ENCODE measurements at regions not wholly inside any gene's neighbourhood (a gene's known extent, or its start where the extent isn't known, plus 50 kb on each side); places are given as distances from the start of the nearest gene placed in this dataset.
"Not testable (repeated sequence)": the region's sequence is repeated elsewhere in the genome, so short reads cannot be mapped to it uniquely, and the experiment has no call there.

- H3K4me3 ChIP-seq, result no peak overlapping the region
- no peak overlapping the region for H3K27ac ChIP-seq
- peaks cover 0 to 28% (median 10%) of the 10 kb centered on the region in 9 donors for H3K36me3 ChIP-seq
- H3K27me3 ChIP-seq, result no peaks in the 10 kb centered on the region
- no peak for TF ChIP-seq POLR2A (IDR thresholded peaks at IDR 0.05)
- TF ChIP-seq CTCF (IDR thresholded peaks at IDR 0.05), result no peak
- DNase-seq (no peak), ATAC-seq (no peak)
- peaks cover 0 to 21% (median 9%) of the 10 kb centered on the region in 12 donors for H3K4me1 ChIP-seq
- intact Hi-C loops (cut with DNase I), result no loop called here
- no peaks in the 10 kb centered on the region for H3K9me3 ChIP-seq
- 84 to 93% (median 89%) methylated on average over 3 of the region's 3 CpGs for WGBS, 4 donors
Measured at GRCh38 chr17:21545064-21545463, 147.3 kb upstream of the KCNJ18 start.

GRCh38 chr17:21548236-21548635, 144.1 kb upstream of the KCNJ18 start:
- no peak overlapping the region for H3K4me3 ChIP-seq
- peaks cover 0 to 23% (median 6%) of the 10 kb centered on the region in 9 donors for H3K36me3 ChIP-seq
- no peak overlapping the region for H3K27ac ChIP-seq
- TF ChIP-seq POLR2A (IDR thresholded peaks at IDR 0.05), result no peak
- TF ChIP-seq CTCF (IDR thresholded peaks at IDR 0.05), result no peak
- peaks cover 0 to 34% (median 18%) of the 10 kb centered on the region in 12 donors for H3K4me1 ChIP-seq
- no peaks in the 10 kb centered on the region for H3K27me3 ChIP-seq
- WGBS, 4 donors, result 87 to 90% (median 88%) methylated on average over 3 of the region's 3 CpGs
- no peaks in the 10 kb centered on the region for H3K9me3 ChIP-seq
- ATAC-seq (no peak), DNase-seq (no peak)
- intact Hi-C loops (cut with DNase I), result no loop called here

GRCh38 chr17:21549107-21549687, 143.1 kb upstream of the KCNJ18 start:
- Histone ChIP-seq H3K27ac (no peak overlapping the region), H3K4me1 (peaks cover 0 to 34% (median 18%) of the 10 kb centered on the region in 12 donors), H3K36me3 (peaks cover 0 to 16% (median 4%) of the 10 kb centered on the region in 9 donors), H3K4me3 (no peak overlapping the region), H3K27me3 (peaks cover 0 to 3% (median 0%) of the 10 kb centered on the region in 9 donors), H3K9me3 (peaks cover 0 to 3% (median 0%) of the 10 kb centered on the region in 12 donors)
- no peak for ATAC-seq
- WGBS, 4 donors, result 61 to 70% (median 68%) methylated on average over 1 of the region's 1 CpG
- intact Hi-C loops (cut with DNase I), result no loop called here
- no peak for DNase-seq
- TF ChIP-seq CTCF (IDR thresholded peaks at IDR 0.05), result no peak
- TF ChIP-seq POLR2A (IDR thresholded peaks at IDR 0.05), result no peak

- ATAC-seq; intact Hi-C loops (cut with DNase I); H3K27ac ChIP-seq; H3K27me3 ChIP-seq: not testable (repeated sequence)
- Histone ChIP-seq H3K4me3 (peak overlapping the region in 9 of 12 donors; percentile 60 to 88 (median 82)), H3K36me3 (peaks cover 0 to 15% (median 4%) of the 10 kb centered on the region in 9 donors), H3K4me1 (peaks cover 0 to 34% (median 18%) of the 10 kb centered on the region in 12 donors), H3K9me3 (peaks cover 0 to 12% (median 0%) of the 10 kb centered on the region in 12 donors)
- peak in 1 of 5 donors; percentile 25 for DNase-seq
- 96 to 99% (median 98%) methylated on average over 3 of the region's 3 CpGs for WGBS, 4 donors
Measured at GRCh38 chr17:21550031-21550430, 142.3 kb upstream of the KCNJ18 start.

Data from heart left ventricle (tissue), 16 donors.